ENCODE measurements at regions not wholly inside any gene's neighbourhood (a gene's known extent, or its start where the extent isn't known, plus 50 kb on each side); places are given as distances from the start of the nearest gene placed in this dataset.

DNA sequence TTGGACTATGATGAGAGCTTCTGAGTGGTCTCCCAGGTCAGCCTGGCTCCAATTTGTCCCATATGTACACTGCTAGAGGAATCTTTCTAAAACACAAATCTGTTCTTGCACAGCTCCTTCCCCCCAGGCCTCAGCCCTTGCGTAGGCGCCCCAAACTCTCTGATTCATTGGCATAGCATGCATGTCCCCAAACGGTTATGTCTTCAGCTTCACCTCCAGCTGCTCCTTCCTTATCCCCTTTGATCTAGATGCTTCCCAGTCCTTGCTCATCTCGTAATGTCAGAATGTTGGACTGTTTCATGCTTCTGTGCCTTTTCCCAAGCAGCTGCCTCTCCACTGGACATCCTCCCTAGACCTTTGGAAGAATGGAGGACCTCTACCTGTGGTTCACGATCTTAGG is 60.1 kb upstream of the BASP1 start:
- TF ChIP-seq, protein P1, sequence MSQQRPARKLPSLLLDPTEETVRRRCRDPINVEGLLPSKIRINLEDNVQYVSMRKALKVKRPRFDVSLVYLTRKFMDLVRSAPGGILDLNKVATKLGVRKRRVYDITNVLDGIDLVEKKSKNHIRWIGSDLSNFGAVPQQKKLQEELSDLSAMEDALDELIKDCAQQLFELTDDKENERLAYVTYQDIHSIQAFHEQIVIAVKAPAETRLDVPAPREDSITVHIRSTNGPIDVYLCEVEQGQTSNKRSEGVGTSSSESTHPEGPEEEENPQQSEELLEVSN (IDR thresholded peaks at IDR 0.05): no peak
- TF ChIP-seq, protein P2, sequence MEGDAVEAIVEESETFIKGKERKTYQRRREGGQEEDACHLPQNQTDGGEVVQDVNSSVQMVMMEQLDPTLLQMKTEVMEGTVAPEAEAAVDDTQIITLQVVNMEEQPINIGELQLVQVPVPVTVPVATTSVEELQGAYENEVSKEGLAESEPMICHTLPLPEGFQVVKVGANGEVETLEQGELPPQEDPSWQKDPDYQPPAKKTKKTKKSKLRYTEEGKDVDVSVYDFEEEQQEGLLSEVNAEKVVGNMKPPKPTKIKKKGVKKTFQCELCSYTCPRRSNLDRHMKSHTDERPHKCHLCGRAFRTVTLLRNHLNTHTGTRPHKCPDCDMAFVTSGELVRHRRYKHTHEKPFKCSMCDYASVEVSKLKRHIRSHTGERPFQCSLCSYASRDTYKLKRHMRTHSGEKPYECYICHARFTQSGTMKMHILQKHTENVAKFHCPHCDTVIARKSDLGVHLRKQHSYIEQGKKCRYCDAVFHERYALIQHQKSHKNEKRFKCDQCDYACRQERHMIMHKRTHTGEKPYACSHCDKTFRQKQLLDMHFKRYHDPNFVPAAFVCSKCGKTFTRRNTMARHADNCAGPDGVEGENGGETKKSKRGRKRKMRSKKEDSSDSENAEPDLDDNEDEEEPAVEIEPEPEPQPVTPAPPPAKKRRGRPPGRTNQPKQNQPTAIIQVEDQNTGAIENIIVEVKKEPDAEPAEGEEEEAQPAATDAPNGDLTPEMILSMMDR (IDR thresholded peaks at IDR 0.05; ENCODE audit: control extremely low read depth in 1 of 3, insufficient read depth in 1 of 3, low read depth in 1 of 3, low read length in 3 of 3): no peak
- TF ChIP-seq POLR2AphosphoS5 (IDR thresholded peaks at IDR 0.05; ENCODE audit: low read depth, low read length): no peak
- TF ChIP-seq, protein P3, sequence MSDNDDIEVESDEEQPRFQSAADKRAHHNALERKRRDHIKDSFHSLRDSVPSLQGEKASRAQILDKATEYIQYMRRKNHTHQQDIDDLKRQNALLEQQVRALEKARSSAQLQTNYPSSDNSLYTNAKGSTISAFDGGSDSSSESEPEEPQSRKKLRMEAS (IDR thresholded peaks at IDR 0.05): no peak
- no peak for TF ChIP-seq TBP (IDR thresholded peaks at IDR 0.05; ENCODE audit: low read depth, low read length)

Data from H1 (cell line).